ENCODE measurements at regions not wholly inside any gene's neighbourhood (a gene's known extent, or its start where the extent isn't known, plus 50 kb on each side); places are given as distances from the start of the nearest gene placed in this dataset.
"Not testable (repeated sequence)": the region's sequence is repeated elsewhere in the genome, so short reads cannot be mapped to it uniquely, and the experiment has no call there.

DNA sequence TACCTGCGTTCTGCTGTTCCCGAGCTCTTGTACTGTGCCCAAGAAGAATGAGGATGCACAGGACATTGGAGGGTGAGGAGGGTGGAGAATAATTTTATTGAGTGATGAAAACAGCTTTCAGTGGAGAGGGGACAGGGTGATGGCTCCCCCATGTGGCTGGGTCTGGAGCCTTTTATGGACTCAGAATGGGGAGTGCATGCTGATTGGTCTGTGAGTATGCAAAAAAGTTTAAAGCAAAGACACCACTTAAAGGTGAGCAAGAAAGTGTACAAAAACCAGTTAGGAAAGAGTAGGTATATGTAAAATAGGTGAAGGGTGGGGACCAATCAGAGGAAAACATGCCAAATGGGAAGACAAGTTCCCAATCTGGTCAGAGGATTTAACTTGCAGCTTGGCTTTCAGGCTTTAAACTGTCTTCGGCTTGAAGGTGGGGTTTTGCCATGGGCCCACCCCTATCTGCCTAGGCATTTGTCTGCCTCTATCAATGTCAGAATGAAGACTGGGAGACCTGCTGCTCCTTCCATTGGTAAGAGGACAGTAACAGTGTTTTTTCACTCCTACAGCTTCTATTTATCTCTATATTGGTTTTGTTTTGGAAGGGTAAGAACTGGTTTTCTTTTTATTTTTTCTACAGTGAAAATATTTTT, 118.0 kb upstream of the RAI14 start:
- no peak for DNase-seq

- no peak for DNase-seq
These were observed 116.9 kb upstream of the RAI14 start for GRCh38 chr5:34539183-34539582.

DNA sequence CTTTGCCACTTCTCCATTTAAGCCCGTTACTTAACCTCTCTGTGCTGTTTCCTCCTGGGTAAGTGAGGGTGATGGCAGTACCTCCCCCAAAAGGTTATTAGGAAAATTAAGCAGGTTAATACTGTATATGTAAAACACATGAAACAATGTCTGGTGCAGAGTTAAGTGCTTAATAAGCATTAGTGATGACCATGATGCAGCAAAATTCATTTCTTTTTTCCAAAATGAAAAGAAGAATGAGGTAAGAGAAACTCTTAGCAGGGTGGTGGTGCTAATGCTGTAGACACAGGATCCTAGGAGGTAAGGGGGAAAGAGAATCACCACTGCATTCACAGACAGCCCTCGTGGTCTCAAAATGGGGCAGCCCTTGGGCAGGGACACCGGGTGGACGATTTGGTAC, 115.1 kb upstream of the RAI14 start:
- DNase-seq, result no peak

- DNase-seq, result no peak
These were observed 113.3 kb upstream of the RAI14 start for GRCh38 chr5:34542818-34543217.

GRCh38 chr5:34543687-34544086, 112.4 kb upstream of the RAI14 start:
- DNase-seq, result no peak

DNA sequence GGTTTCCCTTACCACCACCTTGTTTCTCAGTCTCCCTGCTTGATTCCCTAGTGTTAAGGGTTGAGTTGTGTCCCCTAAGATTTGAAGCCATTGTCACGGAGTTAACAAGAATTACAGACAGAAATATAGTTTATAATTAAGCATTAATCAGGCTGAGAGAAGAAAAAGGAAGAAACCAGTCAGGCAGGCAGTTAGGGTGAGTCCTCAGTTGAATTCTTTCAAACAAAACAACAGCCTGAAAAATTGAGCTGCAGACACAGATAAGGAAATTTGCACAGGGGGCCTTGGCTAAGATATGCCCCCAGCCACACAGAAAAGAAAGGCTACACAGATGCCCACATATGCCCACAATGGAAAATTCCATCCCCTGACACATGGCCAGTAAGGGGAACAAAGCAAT, 111.7 kb upstream of the RAI14 start:
- no peak for DNase-seq

DNA sequence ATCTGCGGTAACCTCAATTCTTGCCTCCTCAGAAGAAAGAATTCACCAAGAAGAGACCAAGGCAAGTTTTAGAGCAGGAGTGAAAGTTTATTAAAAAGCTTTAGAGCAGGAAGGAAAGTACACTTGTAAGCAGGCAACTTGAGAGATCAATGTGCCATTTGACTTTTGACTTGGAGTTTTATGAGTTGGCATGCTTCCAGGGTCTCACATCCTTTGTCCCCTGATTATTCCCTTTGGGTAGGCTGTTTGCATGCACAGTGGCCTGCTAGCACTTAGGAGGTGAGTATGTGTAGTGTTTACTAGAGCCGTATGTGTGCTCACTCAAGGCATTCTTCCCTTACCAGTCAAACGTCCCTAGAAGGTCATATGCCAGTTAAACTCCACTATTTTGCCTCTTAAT, 111.0 kb upstream of the RAI14 start:
- no peak for DNase-seq

DNA sequence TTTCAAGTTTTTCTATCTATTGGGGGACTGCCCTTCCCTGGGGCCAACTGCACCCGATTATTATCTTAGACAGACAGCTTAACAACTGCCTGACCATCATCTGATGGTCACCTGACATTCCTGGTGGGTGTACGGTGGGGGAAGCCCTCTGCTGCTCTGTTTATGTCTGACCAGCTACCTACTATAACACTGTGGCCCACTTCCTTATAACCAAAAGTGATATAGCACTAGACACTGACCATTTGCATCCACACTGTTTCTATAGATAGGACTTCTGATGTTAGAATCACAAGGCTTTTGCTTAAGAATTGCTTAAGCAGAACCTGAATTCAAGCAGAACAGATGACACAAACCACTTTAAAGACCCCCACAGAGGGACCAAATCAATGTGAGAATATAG, 110.5 kb upstream of the RAI14 start:
- DNase-seq, result no peak

DNA sequence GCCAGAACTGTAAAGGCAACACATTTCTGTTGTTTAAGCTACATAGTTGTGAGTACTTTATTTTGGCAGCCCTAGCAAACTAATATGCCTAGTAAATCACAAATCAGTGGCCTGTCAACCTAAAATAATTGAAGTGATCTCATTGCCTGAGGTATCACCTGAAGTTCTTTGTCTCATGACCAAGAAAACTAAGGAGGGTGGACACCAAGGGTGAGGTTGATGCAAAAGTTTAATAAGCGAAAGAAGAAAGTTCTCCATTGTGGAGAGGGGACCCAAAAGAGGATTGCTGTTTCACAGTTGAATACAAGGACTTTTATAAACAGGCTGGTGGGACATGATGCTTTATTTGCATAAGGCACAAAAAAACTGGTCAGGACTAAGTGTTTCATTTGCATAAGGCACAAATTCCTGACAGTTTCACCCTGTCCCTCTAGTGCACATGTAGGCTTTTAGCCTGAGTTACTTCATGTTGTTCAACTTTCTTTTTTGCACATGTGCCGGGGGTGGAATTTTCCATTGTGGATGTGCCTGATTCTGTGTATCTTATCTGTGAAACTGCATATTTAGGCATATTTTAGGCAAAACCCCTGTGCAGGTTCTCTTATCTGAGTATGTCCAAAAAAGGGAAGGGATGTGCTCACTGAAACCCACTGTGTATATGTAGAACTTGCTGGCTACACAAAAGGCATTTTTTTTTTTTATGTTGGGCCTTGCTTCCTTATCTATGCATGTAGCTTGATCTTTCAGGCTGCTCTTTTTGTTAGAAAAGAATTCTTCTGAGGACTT, 108.6 kb upstream of the RAI14 start:
- no peak for DNase-seq

- no peak for DNase-seq
These were observed 108.1 kb upstream of the RAI14 start for GRCh38 chr5:34548086-34548403.

- DNase-seq, result peak; percentile 68
These were observed 105.9 kb upstream of the RAI14 start for GRCh38 chr5:34550247-34550646.

DNA sequence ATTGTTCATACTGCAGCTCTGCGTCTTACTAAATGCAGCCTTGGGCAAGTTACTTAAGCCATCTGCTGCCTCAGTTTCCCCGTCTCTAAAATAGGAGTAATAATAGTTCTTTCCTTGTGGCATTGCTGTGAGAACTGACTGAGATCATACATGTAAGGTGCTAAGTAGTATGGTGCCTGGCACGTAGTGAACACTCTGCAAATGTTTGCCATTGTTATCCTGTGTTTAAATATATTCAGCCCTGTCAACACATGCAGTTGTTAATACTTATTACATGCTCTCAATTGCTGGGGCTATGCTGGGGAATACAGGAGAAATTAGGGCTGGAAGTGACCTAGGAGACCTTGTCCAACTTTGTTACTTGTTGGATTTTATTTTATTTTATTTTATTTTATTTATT, 105.2 kb upstream of the RAI14 start:
- DNase-seq, result no peak

DNA sequence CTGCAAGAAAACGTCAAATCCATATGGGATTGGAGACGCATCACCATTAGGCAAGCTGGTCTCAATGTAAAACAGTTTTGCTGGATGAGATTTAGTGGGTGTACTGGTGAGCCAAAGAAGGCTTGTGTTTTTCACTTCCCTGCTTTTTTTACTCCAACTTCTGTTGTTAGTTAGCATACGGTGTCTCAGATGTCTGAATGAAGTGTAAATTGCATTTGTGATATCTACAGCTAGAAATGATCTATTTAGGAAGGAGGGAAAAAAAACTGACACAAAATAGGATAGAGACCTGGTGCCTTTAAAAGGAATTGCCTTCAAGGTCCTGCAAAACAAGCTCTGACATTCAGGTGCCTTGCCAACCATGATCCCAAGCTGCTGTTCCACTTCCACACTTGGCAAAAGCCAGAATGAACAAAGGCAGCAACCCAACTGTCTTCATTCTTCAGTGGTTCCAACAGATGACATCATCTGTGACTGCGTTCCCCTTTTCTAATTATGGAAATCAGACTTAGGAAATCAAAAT, 104.2 kb upstream of the RAI14 start:
- no peak for DNase-seq

GRCh38 chr5:34552686-34553085, 103.4 kb upstream of the RAI14 start:
- no peak for DNase-seq

GRCh38 chr5:34553581-34553980, 102.5 kb upstream of the RAI14 start:
- no peak for DNase-seq

DNA sequence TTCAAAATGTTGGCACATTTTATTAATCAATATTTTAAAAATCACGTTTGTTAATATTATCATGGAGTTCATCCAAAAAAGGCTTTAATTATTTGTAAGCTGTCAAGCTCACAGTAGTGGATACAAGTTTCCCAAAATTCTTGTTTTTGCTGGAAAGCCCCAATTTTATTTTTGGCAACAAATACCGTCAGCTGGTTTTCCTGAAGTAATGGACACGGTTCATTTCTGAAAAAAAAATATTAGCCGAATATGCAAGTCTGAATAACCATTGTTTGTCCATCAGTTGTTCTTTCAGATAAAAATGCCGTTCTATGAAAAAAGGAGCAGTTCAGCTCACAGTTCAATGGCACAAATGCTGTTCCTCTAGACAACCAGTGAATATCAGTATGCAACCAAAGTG, 101.5 kb upstream of the RAI14 start:
- no peak for DNase-seq

DNA sequence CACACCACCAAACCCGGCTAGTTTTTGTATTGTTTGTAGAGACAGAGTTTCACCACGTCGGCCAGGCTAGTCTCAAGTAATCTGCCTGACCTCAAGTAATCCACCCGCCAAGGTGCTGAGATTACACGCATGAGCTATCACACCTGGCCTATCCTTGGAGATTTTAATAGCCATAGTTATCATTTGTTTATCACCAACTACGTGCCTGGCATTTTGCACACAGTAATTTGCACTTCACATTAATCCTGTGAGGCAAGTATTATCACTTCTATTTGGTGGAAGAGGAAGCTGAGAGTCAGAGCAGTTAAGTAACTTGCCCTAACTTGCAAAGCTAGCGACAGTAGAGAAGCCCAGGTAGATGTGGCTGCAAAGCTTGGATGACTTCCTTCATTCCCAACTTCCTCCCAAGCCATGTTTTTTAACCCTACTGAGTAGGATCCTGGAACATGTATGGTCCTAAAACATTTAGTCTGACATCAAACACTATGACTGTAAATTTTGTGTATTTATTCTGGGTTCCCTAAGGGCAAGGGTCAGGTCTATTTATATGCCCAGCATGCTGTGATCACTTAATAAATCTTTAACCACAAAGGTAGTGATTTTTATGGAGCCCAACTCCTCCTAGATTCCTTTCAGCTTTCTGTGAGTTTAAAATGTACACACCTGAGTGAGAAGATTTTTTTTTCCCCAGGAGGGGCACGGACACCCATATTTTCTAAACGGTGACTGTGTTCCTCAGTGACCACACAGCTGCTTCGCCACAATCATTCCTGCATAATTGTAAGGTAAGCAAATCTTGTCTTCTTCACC, 100.2 kb upstream of the RAI14 start:
- no peak for DNase-seq

DNA sequence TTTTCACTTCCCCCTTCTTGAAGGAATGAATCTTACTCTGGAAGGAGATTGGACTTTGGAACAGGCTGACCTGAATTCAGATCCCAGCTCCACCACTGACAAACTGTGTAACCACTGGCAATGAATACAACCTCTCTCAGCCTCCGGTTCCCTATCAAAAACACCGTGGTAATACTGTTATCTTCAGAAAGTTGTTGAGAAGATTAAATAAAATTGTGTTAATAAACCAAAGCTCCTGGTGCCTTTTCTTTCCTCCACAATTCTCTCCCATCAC, 99.7 kb upstream of the RAI14 start:
- DNase-seq, result no peak

DNA sequence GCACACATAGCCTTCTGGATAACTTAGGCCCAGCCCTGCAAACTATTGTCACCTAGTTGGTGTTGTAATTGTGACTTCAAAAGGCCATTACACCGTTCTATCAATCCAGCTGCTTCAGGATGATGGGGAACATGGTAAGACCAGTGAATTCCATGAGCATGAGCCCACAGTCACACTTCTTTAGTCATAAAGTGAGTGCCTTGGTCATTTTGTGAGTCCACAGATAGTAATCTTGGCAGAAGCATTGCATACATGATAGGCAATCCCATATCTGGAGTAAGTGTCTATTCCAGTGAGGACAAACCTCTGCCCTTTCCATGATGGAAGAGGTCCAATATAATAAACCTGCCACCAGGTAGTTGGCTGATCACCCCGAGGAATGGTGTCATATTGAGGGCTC, 94.5 kb upstream of the RAI14 start:
- not testable (repeated sequence) for DNase-seq

DNA sequence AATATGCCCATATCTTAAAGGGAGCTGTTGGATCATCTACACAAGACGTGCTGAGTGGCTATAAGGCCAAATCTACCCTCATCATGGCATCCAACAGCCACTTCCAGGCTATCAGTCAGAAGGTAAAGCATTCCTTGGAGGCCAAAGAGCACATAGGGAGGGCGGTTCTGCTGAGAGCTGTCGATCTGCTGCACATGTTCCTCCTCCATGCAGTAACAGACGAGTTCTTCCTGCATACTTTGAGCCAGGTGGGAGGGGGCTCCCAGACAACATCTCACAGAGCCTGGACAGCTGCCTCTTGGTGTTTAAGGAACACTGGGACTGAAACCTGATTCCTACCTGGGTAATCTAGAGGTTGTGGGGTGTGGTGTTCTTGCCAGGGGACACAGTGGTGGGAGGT, 93.3 kb upstream of the RAI14 start:
- DNase-seq, result no peak

- DNase-seq, result no peak
These were observed 92.9 kb upstream of the RAI14 start for GRCh38 chr5:34563269-34563668.

DNA sequence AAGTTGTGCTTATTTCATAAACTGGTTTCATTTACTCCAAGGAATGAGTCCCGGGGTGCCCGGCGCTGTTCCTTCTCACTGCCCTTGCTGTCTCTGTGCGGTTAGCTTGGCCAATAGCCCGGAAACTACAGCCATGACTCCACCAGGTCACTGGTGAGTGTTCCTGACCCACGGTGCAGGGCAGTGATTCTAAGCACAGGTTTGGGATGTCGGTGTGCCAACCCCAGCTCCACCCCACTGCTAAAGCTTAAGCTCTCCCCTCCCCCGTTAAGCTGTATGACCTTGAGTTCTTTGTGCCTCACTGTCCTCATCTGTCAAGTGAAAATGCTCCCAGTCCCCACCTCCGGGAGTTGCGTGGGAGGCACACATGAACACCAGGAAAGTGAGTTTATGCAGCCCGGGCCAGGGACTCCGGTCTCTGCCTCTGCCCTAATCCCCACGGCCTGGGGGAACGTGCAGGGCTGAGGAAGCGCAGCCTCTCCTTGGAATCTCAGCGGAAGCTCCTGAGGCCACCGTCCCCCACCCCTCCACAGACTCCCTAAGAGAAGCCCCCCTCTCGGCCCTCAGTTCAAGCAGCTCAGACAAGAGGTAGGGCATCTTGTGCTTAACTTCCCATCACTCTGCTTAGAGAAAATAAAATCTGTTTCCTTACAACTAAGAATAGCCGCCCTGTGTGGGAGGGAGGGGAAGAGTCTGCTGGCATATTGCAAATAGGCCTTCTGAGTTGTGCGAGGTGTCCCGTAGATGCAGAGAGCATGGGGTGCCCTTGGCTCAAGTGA, 92.0 kb upstream of the RAI14 start:
- no peak for DNase-seq

DNA sequence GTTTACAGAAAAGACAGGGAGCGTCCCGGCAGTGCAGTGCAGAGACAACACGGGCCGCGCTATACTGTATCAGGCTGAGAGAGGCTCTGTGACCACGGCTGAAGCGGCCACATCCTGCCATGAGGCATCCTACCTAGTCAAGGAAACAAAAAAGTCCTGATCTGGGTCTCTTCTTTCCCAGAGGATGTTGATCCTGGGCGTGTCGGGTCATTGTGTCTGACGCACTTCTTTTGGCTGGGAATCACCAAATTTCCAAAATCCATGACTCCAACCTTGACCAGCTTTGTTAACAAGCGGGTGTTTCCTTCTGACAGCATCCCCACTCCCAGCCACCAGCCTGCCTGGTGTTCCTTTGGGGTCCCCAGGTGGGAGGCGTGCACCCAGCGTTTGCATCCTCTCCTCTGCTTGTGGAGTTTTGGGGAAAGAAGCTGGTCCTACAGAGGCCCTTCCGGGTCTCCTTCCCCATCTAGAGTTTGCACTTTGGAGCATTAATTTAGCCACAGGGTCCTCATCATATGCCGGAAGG, 91.4 kb upstream of the RAI14 start:
- no peak for DNase-seq
